Testis (tissue), 2 donors: ENCODE measurements at regions not wholly inside any gene's neighbourhood (a gene's known extent, or its start where the extent isn't known, plus 50 kb on each side); places are given as distances from the start of the nearest gene placed in this dataset.
A peak's percentile ranks its signal among the peaks of the same experiment; 100 is the strongest.

Source experiments
- DNase-seq: peaks from one replicate; pipeline ENCODE4 v3.0.0-alpha.2; 2019
- H3K27ac ChIP-seq, 2 donors: fragments of 200-600 bp; sonication (generic); one replicate each; pipeline ENCODE4 v1.5.1; 2019
- H3K27me3 ChIP-seq: fragments of 200-600 bp; sonication (generic); one replicate; pipeline ENCODE4 v1.5.1; 2019
- H3K36me3 ChIP-seq: fragments of 200-600 bp; sonication (generic); one replicate; pipeline ENCODE4 v1.5.1; 2017; ENCODE audit warnings: low read depth; ENCODE audit errors: missing control alignments
- H3K4me1 ChIP-seq: fragments of 200-600 bp; sonication (generic); one replicate; pipeline ENCODE4 v1.5.1; 2019
- H3K4me3 ChIP-seq, 2 donors: fragments of 200-600 bp; sonication (generic); one replicate each; pipeline ENCODE4 v1.5.1; 2017 to 2019
- H3K9me3 ChIP-seq: fragments of 200-600 bp; sonication (generic); one replicate; pipeline ENCODE4 v1.5.1; 2017
- POLR2A ChIP-seq: fragments of 450-650 bp; IDR thresholded peaks from one replicate; pipeline ENCODE4 v1.6.1; 2017; ENCODE audit warnings: antibody characterized with exemption, mild to moderate bottlenecking, moderate library complexity
- WGBS, 2 donors: methylation state at CpG; one replicate each; pipeline ENCODE4 v1.1.5; 2018; 5-methylcytosine and 5-hydroxymethylcytosine counted together
- intact Hi-C: fragments of 100-400 bp; cut with DNase I; formaldehyde crosslinking; loops from one replicate; pipeline ENCODE4 v1.15.1; 2023; ENCODE audit warnings: low total_unique reads
- TF ChIP-seq, protein P1 (sequence below), 3 experiments: fragments of 450-650 bp in 2 of 3; fragments of 200-600 bp in 1 of 3; sonication (generic) in 1 of 3; IDR thresholded peaks; one replicate each; pipeline ENCODE4 v1.5.1; 2016 to 2019; ENCODE audit warnings: antibody characterized with exemption in 3 of 3, mild to moderate bottlenecking in 2 of 3, moderate library complexity in 1 of 3

DNA sequence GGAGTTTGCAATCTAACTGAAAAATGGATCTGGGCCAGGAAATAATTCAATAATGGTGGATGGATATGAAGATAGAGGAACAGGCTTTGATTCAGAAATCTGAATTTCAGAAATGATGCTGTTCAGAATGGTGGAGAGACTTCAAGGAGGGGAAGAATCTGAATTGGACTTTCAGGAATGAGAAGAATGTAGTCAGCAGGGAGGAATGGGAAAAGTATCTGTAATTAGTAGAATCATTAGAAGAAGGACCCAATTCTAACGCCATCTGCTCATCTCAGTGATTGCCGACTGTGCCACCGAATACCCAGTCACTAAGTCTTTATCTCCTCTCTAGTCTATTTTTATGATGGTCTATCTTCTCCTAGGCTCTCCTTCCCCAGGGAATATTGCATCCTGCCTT, 363.2 kb downstream of the GALC start:
- Histone ChIP-seq H3K4me1 (peaks cover 8% of the 10 kb centered on the region), H3K27ac (no peak overlapping the region), H3K27me3 (no peaks in the 10 kb centered on the region), H3K9me3 (no peaks in the 10 kb centered on the region), H3K36me3 (no peaks in the 10 kb centered on the region), H3K4me3 (no peak overlapping the region)
- no peak for DNase-seq
- WGBS, 2 donors: 73 to 81% methylated on average over 3 of the region's 3 CpGs
- TF ChIP-seq POLR2A: no peak
- TF ChIP-seq, protein P1, sequence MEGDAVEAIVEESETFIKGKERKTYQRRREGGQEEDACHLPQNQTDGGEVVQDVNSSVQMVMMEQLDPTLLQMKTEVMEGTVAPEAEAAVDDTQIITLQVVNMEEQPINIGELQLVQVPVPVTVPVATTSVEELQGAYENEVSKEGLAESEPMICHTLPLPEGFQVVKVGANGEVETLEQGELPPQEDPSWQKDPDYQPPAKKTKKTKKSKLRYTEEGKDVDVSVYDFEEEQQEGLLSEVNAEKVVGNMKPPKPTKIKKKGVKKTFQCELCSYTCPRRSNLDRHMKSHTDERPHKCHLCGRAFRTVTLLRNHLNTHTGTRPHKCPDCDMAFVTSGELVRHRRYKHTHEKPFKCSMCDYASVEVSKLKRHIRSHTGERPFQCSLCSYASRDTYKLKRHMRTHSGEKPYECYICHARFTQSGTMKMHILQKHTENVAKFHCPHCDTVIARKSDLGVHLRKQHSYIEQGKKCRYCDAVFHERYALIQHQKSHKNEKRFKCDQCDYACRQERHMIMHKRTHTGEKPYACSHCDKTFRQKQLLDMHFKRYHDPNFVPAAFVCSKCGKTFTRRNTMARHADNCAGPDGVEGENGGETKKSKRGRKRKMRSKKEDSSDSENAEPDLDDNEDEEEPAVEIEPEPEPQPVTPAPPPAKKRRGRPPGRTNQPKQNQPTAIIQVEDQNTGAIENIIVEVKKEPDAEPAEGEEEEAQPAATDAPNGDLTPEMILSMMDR (IDR thresholded peaks at IDR 0.05): no peak
- intact Hi-C loops: no loop called here

DNA sequence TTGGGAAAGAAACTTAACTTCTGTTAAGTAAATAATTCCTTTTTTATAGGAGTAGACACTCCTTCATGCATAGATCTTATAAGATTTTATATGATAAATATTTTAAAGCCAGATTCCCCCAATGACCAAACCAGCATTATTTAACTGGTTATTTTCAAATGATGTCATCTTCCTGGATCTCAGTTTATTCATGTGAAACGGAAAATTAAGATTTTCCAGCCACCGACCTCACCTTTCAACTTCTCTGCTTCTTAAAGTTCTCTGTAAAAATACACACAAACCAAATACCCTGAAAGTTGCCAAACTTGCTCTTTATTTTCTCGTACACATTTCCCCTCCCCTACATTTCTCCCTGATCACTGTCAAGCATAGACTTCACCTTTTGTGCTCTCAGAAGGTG, 364.2 kb downstream of the GALC start:
- TF ChIP-seq POLR2A: no peak
- DNase-seq: no peak
- H3K4me3 ChIP-seq: no peak overlapping the region
- 66 to 67% methylated on average over 3 of the region's 3 CpGs for WGBS, 2 donors
- H3K36me3 ChIP-seq: no peaks in the 10 kb centered on the region
- H3K4me1 ChIP-seq: peaks cover 8% of the 10 kb centered on the region
- H3K27me3 ChIP-seq: no peaks in the 10 kb centered on the region
- intact Hi-C loops: no loop called here
- H3K9me3 ChIP-seq: no peaks in the 10 kb centered on the region
- no peak overlapping the region for H3K27ac ChIP-seq

DNA sequence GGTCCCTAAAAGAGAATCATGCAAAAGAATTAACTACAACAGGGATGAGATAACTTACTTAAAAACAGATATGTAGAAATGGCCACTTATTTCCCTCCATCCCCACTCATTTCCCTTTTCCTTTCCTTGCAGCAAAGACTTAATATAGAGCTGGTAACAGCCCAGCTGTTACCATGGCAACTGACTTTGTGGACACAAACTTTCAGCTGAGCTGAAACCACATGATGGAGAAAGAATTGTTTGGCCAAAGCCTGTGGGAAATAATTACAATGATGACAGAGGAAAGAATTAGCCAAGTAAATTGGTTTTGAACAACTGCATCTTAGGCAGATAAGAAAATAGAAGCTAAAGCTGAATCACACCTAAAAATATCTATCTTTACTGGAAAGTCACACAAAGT, 364.9 kb downstream of the GALC start:
- Histone ChIP-seq H3K9me3 (no peaks in the 10 kb centered on the region), H3K4me1 (peaks cover 8% of the 10 kb centered on the region), H3K4me3 (no peak overlapping the region), H3K27ac (no peak overlapping the region), H3K27me3 (no peaks in the 10 kb centered on the region), H3K36me3 (no peaks in the 10 kb centered on the region)
- intact Hi-C loops: no loop called here
- no peak for TF ChIP-seq POLR2A
- TF ChIP-seq, protein P1 (IDR thresholded peaks at IDR 0.05): no peak
- peak; percentile 58 for DNase-seq

DNA sequence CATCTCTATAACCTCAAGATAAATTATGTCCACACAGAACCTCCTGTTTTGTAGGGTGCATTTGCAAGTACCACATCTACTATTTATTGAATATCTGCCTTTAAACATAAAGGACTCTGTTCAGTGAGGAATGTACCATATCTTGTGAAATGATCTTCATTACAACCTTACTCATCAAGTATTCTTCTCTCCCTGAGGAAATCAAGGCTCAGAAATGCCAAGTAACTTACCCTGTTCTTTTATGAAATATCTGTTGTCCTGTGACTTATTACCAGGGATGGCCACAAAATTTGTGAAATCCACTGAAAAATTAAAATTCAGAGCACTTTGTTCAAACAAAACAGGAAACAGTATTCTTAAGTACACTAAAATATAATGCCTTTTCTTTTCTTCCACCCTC, 366.7 kb downstream of the GALC start:
- intact Hi-C loops: no loop called here
- Histone ChIP-seq H3K36me3 (no peaks in the 10 kb centered on the region), H3K4me1 (peaks cover 8% of the 10 kb centered on the region), H3K4me3 (no peak overlapping the region), H3K27ac (no peak overlapping the region), H3K9me3 (no peaks in the 10 kb centered on the region), H3K27me3 (no peaks in the 10 kb centered on the region)
- no peak for TF ChIP-seq POLR2A
- TF ChIP-seq, protein P1 (IDR thresholded peaks at IDR 0.05): no peak
- DNase-seq: no peak

DNA sequence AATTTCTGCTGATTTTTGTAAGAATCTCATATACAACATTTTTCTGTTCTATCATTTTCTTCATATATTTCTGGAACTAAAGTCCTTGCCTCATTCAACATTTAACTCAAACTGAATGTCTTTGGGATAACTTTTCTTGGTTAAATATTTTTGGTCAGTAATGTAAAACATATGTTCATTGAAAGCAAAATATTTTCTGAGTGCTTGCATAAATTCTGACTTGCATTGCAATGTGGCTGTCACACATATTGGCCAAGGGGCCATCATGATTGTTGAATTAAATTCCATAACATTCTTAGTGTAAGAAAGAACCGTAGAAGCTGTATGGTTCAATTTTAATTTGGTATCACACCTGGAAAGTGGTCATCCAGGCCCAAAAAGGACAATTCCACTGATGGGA, 369.4 kb downstream of the GALC start:
- Histone ChIP-seq H3K4me3 (no peak overlapping the region), H3K4me1 (no peaks in the 10 kb centered on the region), H3K9me3 (no peaks in the 10 kb centered on the region), H3K27me3 (no peaks in the 10 kb centered on the region), H3K36me3 (no peaks in the 10 kb centered on the region), H3K27ac (no peak overlapping the region)
- no peak for TF ChIP-seq POLR2A
- TF ChIP-seq, protein P1 (IDR thresholded peaks at IDR 0.05): no peak
- intact Hi-C loops: no loop called here
- no peak for DNase-seq
- 88 to 96% methylated on average over 1 of the region's 1 CpG for WGBS, 2 donors
